NCI-H446 (cell line): ENCODE measurements at regions not wholly inside any gene's neighbourhood (a gene's known extent, or its start where the extent isn't known, plus 50 kb on each side); places are given as distances from the start of the nearest gene placed in this dataset.
"Not testable (repeated sequence)": the region's sequence is repeated elsewhere in the genome, so short reads cannot be mapped to it uniquely, and the experiment has no call there.

Experiments used
- DNase-seq, 2 experiments: peaks; one replicate each; lab custom pipeline; 2025; lab: John Stamatoyannopoulos, UW

GRCh38 chr1:208465786-208466590 is 221.8 kb upstream of the PLXNA2 start:
- no peak for DNase-seq

GRCh38 chr1:208467151-208467780 is 223.1 kb upstream of the PLXNA2 start:
- DNase-seq: no peak

GRCh38 chr1:208475449-208475848 is 231.3 kb upstream of the PLXNA2 start:
- DNase-seq: peak; percentile 33 to 76

- DNase-seq: peak in 1 of 2 experiments; percentile 39
Observed at GRCh38 chr1:208475951-208476845, 232.0 kb upstream of the PLXNA2 start.

GRCh38 chr1:208476846-208477170 is 232.6 kb upstream of the PLXNA2 start:
- no peak for DNase-seq

- DNase-seq: no peak
Observed at GRCh38 chr1:208479435-208479834, 235.3 kb upstream of the PLXNA2 start.

GRCh38 chr1:208485512-208485911 is 241.3 kb upstream of the PLXNA2 start:
- no peak for DNase-seq

- DNase-seq: no peak
Observed at GRCh38 chr1:208486677-208487076, 242.5 kb upstream of the PLXNA2 start.

GRCh38 chr1:208488432-208488831 is 244.2 kb upstream of the PLXNA2 start:
- not testable (repeated sequence) for DNase-seq

GRCh38 chr1:208496467-208497371 is 252.5 kb upstream of the PLXNA2 start:
- no peak for DNase-seq

GRCh38 chr1:208497866-208498541 is 253.8 kb upstream of the PLXNA2 start:
- DNase-seq: no peak

- DNase-seq: no peak
Observed at GRCh38 chr1:208499026-208499425, 254.8 kb upstream of the PLXNA2 start.

GRCh38 chr1:208499601-208500000 is 255.4 kb upstream of the PLXNA2 start:
- no peak for DNase-seq

- peak; percentile 79 to 88 for DNase-seq
Observed at GRCh38 chr1:208500375-208500774, 256.2 kb upstream of the PLXNA2 start.

- DNase-seq: peak in 1 of 2 experiments; percentile 48
Observed at GRCh38 chr1:208501542-208501941, 257.4 kb upstream of the PLXNA2 start.

GRCh38 chr1:208503787-208504186 is 259.6 kb upstream of the PLXNA2 start:
- DNase-seq: peak in 1 of 2 experiments; percentile 32

GRCh38 chr1:208506812-208507211 is 262.6 kb upstream of the PLXNA2 start:
- no peak for DNase-seq

GRCh38 chr1:208509072-208509471 is 264.9 kb upstream of the PLXNA2 start:
- no peak for DNase-seq

- no peak for DNase-seq
Observed at GRCh38 chr1:208510192-208510952, 266.2 kb upstream of the PLXNA2 start.

- no peak for DNase-seq
Observed at GRCh38 chr1:208511242-208511860, 267.2 kb upstream of the PLXNA2 start.
